ENCODE measurements at regions not wholly inside any gene's neighbourhood (a gene's known extent, or its start where the extent isn't known, plus 50 kb on each side); places are given as distances from the start of the nearest gene placed in this dataset.

DNA sequence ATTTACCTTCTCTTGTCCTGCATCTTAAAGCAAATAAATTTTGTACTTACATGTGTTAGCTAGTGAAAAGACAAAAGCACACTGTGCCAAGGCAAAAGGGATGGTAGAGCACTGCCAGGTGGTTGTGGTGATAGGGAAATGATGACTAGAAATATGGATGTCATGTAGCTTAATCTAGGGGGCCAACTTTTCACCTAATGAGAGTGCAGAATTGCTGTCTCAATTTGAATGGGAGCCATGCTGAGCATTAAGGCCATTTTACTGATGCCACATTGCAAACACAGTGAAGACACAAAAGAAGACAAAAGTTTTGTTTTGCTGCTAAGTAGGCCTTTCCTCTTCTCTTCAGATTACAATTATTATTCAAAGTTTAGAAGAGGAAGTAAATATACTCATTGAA lies 274.7 kb downstream of the PDCD6IP start:
- Histone ChIP-seq H3K9ac (replicated peaks; ENCODE audit: extremely low read depth, insufficient read depth, low read length) (no peak overlapping the region), H2AFZ (ENCODE audit: low read depth, low read length) (no peak overlapping the region), H3K27ac (ENCODE audit: insufficient read depth, low read depth, low read length) (no peak overlapping the region), H4K20me1 (replicated peaks; ENCODE audit: control insufficient read depth, extremely low read depth, insufficient read depth, low read length) (no peaks in the 10 kb centered on the region), H3K27me3 (ENCODE audit: control insufficient read depth in 2 of 2, insufficient read depth in 2 of 2, low read length in 2 of 2) (no peaks in the 10 kb centered on the region), H3K4me1 (ENCODE audit: control insufficient read depth, extremely low read depth, insufficient read depth, low read length) (no peaks in the 10 kb centered on the region), H3K4me3 (replicated peaks in 1 of 3; ENCODE audit: insufficient read depth in 1 of 3, low read depth in 1 of 3, low read length in 3 of 3) (no peak overlapping the region), H3K79me2 (ENCODE audit: control insufficient read depth, insufficient read depth, low read length) (no peaks in the 10 kb centered on the region), H3K4me2 (ENCODE audit: insufficient read depth, low read length) (no peak overlapping the region), H3K9me1 (replicated peaks; ENCODE audit: control insufficient read depth, extremely low read depth, insufficient read depth, low read length) (no peaks in the 10 kb centered on the region), H3K36me3 (ENCODE audit: control insufficient read depth in 2 of 2, extremely low read depth in 1 of 2, insufficient read depth in 2 of 2, low read length in 2 of 2) (no peaks in the 10 kb centered on the region), H3K9me3 (replicated peaks; ENCODE audit: control insufficient read depth, insufficient read depth, low read length) (no peaks in the 10 kb centered on the region)
- no TSS peak for BruUV-seq (replicated peaks)
- intact Hi-C loops (cut with micrococcal nuclease) = no loop called here
- TF ChIP-seq MAX (IDR thresholded peaks at IDR 0.05; ENCODE audit: insufficient read depth, insufficient read length) (no peak), EZH2 (IDR thresholded peaks at IDR 0.05; ENCODE audit: borderline replicate concordance, low read depth, low read length, severe bottlenecking) (no peak), POLR2AphosphoS5 (IDR thresholded peaks at IDR 0.05; ENCODE audit: insufficient read depth, low read depth, low read length) (no peak), FOS (IDR thresholded peaks at IDR 0.05; ENCODE audit: borderline replicate concordance, insufficient read depth, low read length) (no peak), GATA2 (IDR thresholded peaks at IDR 0.05; ENCODE audit: insufficient read depth, insufficient read length, low read depth, low read length) (no peak), CTCF (IDR thresholded peaks at IDR 0.05; ENCODE audit: extremely low read depth in 1 of 2, insufficient read depth in 1 of 2, low read depth in 1 of 2, low read length in 2 of 2) (no peak), POLR2A (IDR thresholded peaks at IDR 0.05; ENCODE audit: low read depth, low read length) (no peak), JUN (IDR thresholded peaks at IDR 0.05; ENCODE audit: borderline replicate concordance, insufficient read depth, insufficient read length, low read depth) (no peak), MYC (IDR thresholded peaks at IDR 0.05; ENCODE audit: low read depth, low read length) (no peak)
- dilution Hi-C loops (cut with MboI; ENCODE audit: extremely low pct_ligation_motif_present, low sequenced_read_pairs) = no loop called here
- FAIRE-seq = no peak
- POLR2A ChIA-PET = no interaction called here
- CTCF ChIA-PET = no interaction called here
- no peak for DNase-seq (ENCODE audit: low read depth, low spot score)

All from endothelial cell of umbilical vein (primary cell).